Astrocyte (in vitro differentiated cells and primary cell): ENCODE measurements at regions not wholly inside any gene's neighbourhood (a gene's known extent, or its start where the extent isn't known, plus 50 kb on each side); places are given as distances from the start of the nearest gene placed in this dataset.

Experiments used
- DNase-seq: peaks from one replicate; pipeline ENCODE4 v3.0.0-alpha.2; 2010; ENCODE audit warnings: low read depth
- FAIRE-seq: peaks from 2 replicates; lab custom pipeline; 2011; peaks lifted over from hg19 to GRCh38; lab: Jason Lieb, UNC
- H2AFZ ChIP-seq: 2 replicates; pipeline ENCODE4 v1.6.0; 2012; ENCODE audit warnings: low read depth, low read length, inconsistent platforms
- H3K27ac ChIP-seq: 2 replicates; pipeline ENCODE4 v1.5.1; 2011; ENCODE audit warnings: low read depth, low read length, inconsistent platforms
- H3K27me3 ChIP-seq: 2 replicates; pipeline ENCODE4 v1.6.0; 2011; ENCODE audit warnings: low read length, inconsistent platforms; ENCODE audit not compliant: insufficient read depth
- H3K36me3 ChIP-seq: 2 replicates; pipeline ENCODE4 v1.5.1; 2011; ENCODE audit warnings: low read length, inconsistent platforms; ENCODE audit not compliant: insufficient read depth
- H3K4me1 ChIP-seq: 2 replicates; pipeline ENCODE4 v1.5.1; 2011; ENCODE audit warnings: low read length, inconsistent platforms; ENCODE audit not compliant: insufficient read depth
- H3K4me2 ChIP-seq: 2 replicates; pipeline ENCODE4 v1.6.0; 2012; ENCODE audit warnings: low read length, inconsistent platforms
- H3K4me3 ChIP-seq: 2 replicates; pipeline ENCODE4 v1.5.1; 2011; ENCODE audit warnings: low read depth, mild to moderate bottlenecking, low read length, inconsistent platforms; ENCODE audit not compliant: insufficient read depth
- H3K79me2 ChIP-seq: 2 replicates; pipeline ENCODE4 v1.6.0; 2012; ENCODE audit warnings: mild to moderate bottlenecking, low read length, inconsistent platforms; ENCODE audit not compliant: insufficient read depth
- H3K9ac ChIP-seq: 2 replicates; pipeline ENCODE4 v1.6.0; 2012; ENCODE audit warnings: mild to moderate bottlenecking, low read length, inconsistent platforms
- H3K9me3 ChIP-seq: 2 replicates; pipeline ENCODE4 v1.5.1; 2012; ENCODE audit warnings: low read depth, mild to moderate bottlenecking, low read length, inconsistent platforms; ENCODE audit not compliant: insufficient read depth
- H4K20me1 ChIP-seq: 2 replicates; pipeline ENCODE4 v1.6.0; 2012; ENCODE audit warnings: low read length, inconsistent platforms; ENCODE audit not compliant: insufficient read depth
- H3K27ac Mint-ChIP-seq: one replicate; pipeline ENCODE4 v1.8.0; 2021; ENCODE audit warnings: mild to moderate bottlenecking, mixed read lengths; ENCODE audit not compliant: unreplicated experiment
- H3K27me3 Mint-ChIP-seq: one replicate; pipeline ENCODE4 v1.8.0; 2021; ENCODE audit warnings: low read depth, mixed read lengths; ENCODE audit not compliant: unreplicated experiment
- H3K36me3 Mint-ChIP-seq: one replicate; pipeline ENCODE4 v1.8.0; 2021; ENCODE audit warnings: low read depth, mixed read lengths; ENCODE audit not compliant: unreplicated experiment
- H3K4me1 Mint-ChIP-seq: one replicate; pipeline ENCODE4 v1.8.0; 2021; ENCODE audit warnings: low read depth, mixed read lengths; ENCODE audit not compliant: unreplicated experiment
- H3K4me3 Mint-ChIP-seq: one replicate; pipeline ENCODE4 v1.8.0; 2021; ENCODE audit warnings: mild to moderate bottlenecking, moderate library complexity, mixed read lengths; ENCODE audit not compliant: unreplicated experiment
- H3K9me3 Mint-ChIP-seq: one replicate; pipeline ENCODE4 v1.8.0; 2021; ENCODE audit warnings: mild to moderate bottlenecking, mixed read lengths; ENCODE audit not compliant: unreplicated experiment
- CTCF ChIP-seq: IDR thresholded peaks from 2 replicates; pipeline ENCODE4 v1.5.1; 2011; ENCODE audit warnings: low read depth, mild to moderate bottlenecking, inconsistent platforms, low read length, moderate library complexity; ENCODE audit not compliant: insufficient read depth
- EZH2 ChIP-seq: IDR thresholded peaks from 2 replicates; pipeline ENCODE4 v1.6.1; 2012; ENCODE audit warnings: mild to moderate bottlenecking, low read length, inconsistent platforms; ENCODE audit not compliant: insufficient read depth

GRCh38 chr18:65057439-65058083 lies 693.3 kb upstream of the CDH7 start:
- Histone ChIP-seq H3K4me3 (no peak overlapping the region), H3K4me2 (no peak overlapping the region), H2AFZ (no peak overlapping the region), H3K79me2 (no peaks in the 10 kb centered on the region), H3K9ac (no peak overlapping the region), H3K9me3 (no peaks in the 10 kb centered on the region), H3K27ac (no peak overlapping the region), H4K20me1 (no peaks in the 10 kb centered on the region), H3K27me3 (no peaks in the 10 kb centered on the region), H3K4me1 (no peaks in the 10 kb centered on the region), H3K36me3 (no peaks in the 10 kb centered on the region)
- no peak overlapping the region for H3K4me3 Mint-ChIP-seq
- no peak for DNase-seq
- TF ChIP-seq EZH2 (no peak), CTCF (no peak)
- no peaks in the 10 kb centered on the region for H3K36me3 Mint-ChIP-seq
- H3K27ac Mint-ChIP-seq: no peak overlapping the region
- no peak for FAIRE-seq
- H3K27me3 Mint-ChIP-seq: no peaks in the 10 kb centered on the region
- H3K4me1 Mint-ChIP-seq: no peaks in the 10 kb centered on the region
- H3K9me3 Mint-ChIP-seq: no peaks in the 10 kb centered on the region

- H3K27me3 Mint-ChIP-seq: no peaks in the 10 kb centered on the region
- H3K36me3 ChIP-seq: no peaks in the 10 kb centered on the region
- no peak overlapping the region for H3K9ac ChIP-seq
- no peak for TF ChIP-seq EZH2
- TF ChIP-seq CTCF: no peak
- H3K27ac ChIP-seq: no peak overlapping the region
- no peaks in the 10 kb centered on the region for H3K9me3 ChIP-seq
- no peaks in the 10 kb centered on the region for H3K4me1 Mint-ChIP-seq
- H3K4me3 ChIP-seq: no peak overlapping the region
- H3K4me2 ChIP-seq: no peak overlapping the region
- H3K4me1 ChIP-seq: no peaks in the 10 kb centered on the region
- no peaks in the 10 kb centered on the region for H3K36me3 Mint-ChIP-seq
- no peak overlapping the region for H3K4me3 Mint-ChIP-seq
- DNase-seq: no peak
- H4K20me1 ChIP-seq: no peaks in the 10 kb centered on the region
- no peaks in the 10 kb centered on the region for H3K27me3 ChIP-seq
- no peak overlapping the region for H3K27ac Mint-ChIP-seq
- H3K9me3 Mint-ChIP-seq: no peaks in the 10 kb centered on the region
- H2AFZ ChIP-seq: no peak overlapping the region
- no peaks in the 10 kb centered on the region for H3K79me2 ChIP-seq
- FAIRE-seq: no peak
Measured at GRCh38 chr18:65056575-65056974, 694.2 kb upstream of the CDH7 start.

GRCh38 chr18:65049586-65049985 lies 701.2 kb upstream of the CDH7 start:
- FAIRE-seq: no peak
- H2AFZ ChIP-seq: no peak overlapping the region

More at GRCh38 chr18:65049586-65049985, 701.2 kb upstream of the CDH7 start:
- Histone ChIP-seq H3K4me3 (no peak overlapping the region), H3K9ac (no peak overlapping the region), H3K4me2 (no peak overlapping the region), H3K27me3 (no peaks in the 10 kb centered on the region), H3K79me2 (no peaks in the 10 kb centered on the region), H3K36me3 (no peaks in the 10 kb centered on the region), H3K27ac (no peak overlapping the region), H3K4me1 (no peaks in the 10 kb centered on the region), H3K9me3 (no peaks in the 10 kb centered on the region), H4K20me1 (no peaks in the 10 kb centered on the region)
- Mint-ChIP-seq H3K4me3 (no peak overlapping the region), H3K27ac (no peak overlapping the region), H3K4me1 (no peaks in the 10 kb centered on the region), H3K27me3 (no peaks in the 10 kb centered on the region), H3K9me3 (no peaks in the 10 kb centered on the region), H3K36me3 (no peaks in the 10 kb centered on the region)
- TF ChIP-seq EZH2 (no peak), CTCF (no peak)
- DNase-seq: no peak
